COLO668 (cell line): ENCODE measurements at regions not wholly inside any gene's neighbourhood (a gene's known extent, or its start where the extent isn't known, plus 50 kb on each side); places are given as distances from the start of the nearest gene placed in this dataset.

Experiments
- DNase-seq: peaks from one replicate; lab custom pipeline; 2025; ENCODE audit not compliant: unreplicated experiment; lab: John Stamatoyannopoulos, UW

- no peak for DNase-seq
Measured at GRCh38 chr16:65876624-65877023, 489.9 kb upstream of the CDH5 start.

- no peak for DNase-seq
Measured at GRCh38 chr16:65876056-65876408, 490.5 kb upstream of the CDH5 start.

GRCh38 chr16:65875381-65876055, 491.0 kb upstream of the CDH5 start:
- no peak for DNase-seq

- no peak for DNase-seq
Measured at GRCh38 chr16:65869261-65869660, 497.2 kb upstream of the CDH5 start.

- DNase-seq = no peak
Measured at GRCh38 chr16:65867276-65867960, 499.1 kb upstream of the CDH5 start.

- no peak for DNase-seq
Measured at GRCh38 chr16:65863236-65863635, 503.3 kb upstream of the CDH5 start.

GRCh38 chr16:65861131-65861731, 505.3 kb upstream of the CDH5 start:
- DNase-seq = no peak

- DNase-seq = no peak
Measured at GRCh38 chr16:65855171-65856145, 511.0 kb upstream of the CDH5 start.

GRCh38 chr16:65846210-65846602, 520.3 kb upstream of the CDH5 start:
- DNase-seq = no peak

- DNase-seq = no peak
Measured at GRCh38 chr16:65845466-65846209, 520.9 kb upstream of the CDH5 start.

- no peak for DNase-seq
Measured at GRCh38 chr16:65843941-65844340, 522.5 kb upstream of the CDH5 start.

- DNase-seq = no peak
Measured at GRCh38 chr16:65842067-65842466, 524.4 kb upstream of the CDH5 start.

- no peak for DNase-seq
Measured at GRCh38 chr16:65838001-65838400, 528.5 kb upstream of the CDH5 start.

GRCh38 chr16:65837464-65837863, 529.0 kb upstream of the CDH5 start:
- DNase-seq = no peak

GRCh38 chr16:65834688-65835087, 531.8 kb upstream of the CDH5 start:
- no peak for DNase-seq

GRCh38 chr16:65833171-65833871, 533.2 kb upstream of the CDH5 start:
- DNase-seq = no peak

GRCh38 chr16:65832679-65833078, 533.8 kb upstream of the CDH5 start:
- DNase-seq = no peak

- no peak for DNase-seq
Measured at GRCh38 chr16:65831903-65832666, 534.4 kb upstream of the CDH5 start.

- no peak for DNase-seq
Measured at GRCh38 chr16:65829076-65829475, 537.4 kb upstream of the CDH5 start.
